H9 (cell line): ENCODE measurements at regions not wholly inside any gene's neighbourhood (a gene's known extent, or its start where the extent isn't known, plus 50 kb on each side); places are given as distances from the start of the nearest gene placed in this dataset.

Experiments
- DNase-seq: peaks from one replicate; pipeline ENCODE4 v3.0.0-alpha.2; 2017
- H2AFZ ChIP-seq: one replicate; pipeline ENCODE4 v1.6.1; 2013; ENCODE audit warnings: mild to moderate bottlenecking, low read length, control low read depth, moderate library complexity
- H2AK5ac ChIP-seq: 2 replicates; pipeline ENCODE4 v1.6.1; 2013; ENCODE audit warnings: low read length, control low read depth, mixed read lengths; ENCODE audit not compliant: insufficient read length
- H2BK120ac ChIP-seq: one replicate; pipeline ENCODE4 v1.6.1; 2013; ENCODE audit warnings: low read depth, mild to moderate bottlenecking, low read length, control low read depth, inconsistent platforms; ENCODE audit not compliant: poor library complexity, severe bottlenecking
- H2BK12ac ChIP-seq: 2 replicates; pipeline ENCODE4 v1.6.1; 2013; ENCODE audit warnings: low read length, control low read depth, mixed read lengths, low read depth; ENCODE audit not compliant: insufficient read length
- H2BK15ac ChIP-seq: 2 replicates; pipeline ENCODE4 v1.6.1; 2013; ENCODE audit warnings: low read depth, low read length, control low read depth
- H2BK20ac ChIP-seq: one replicate; pipeline ENCODE4 v1.6.1; 2013; ENCODE audit warnings: low read depth, mild to moderate bottlenecking, low read length, control low read depth, inconsistent platforms; ENCODE audit not compliant: poor library complexity, severe bottlenecking
- H2BK5ac ChIP-seq: 2 replicates; pipeline ENCODE4 v1.6.1; 2013; ENCODE audit warnings: low read length, control low read depth, mixed read lengths; ENCODE audit not compliant: insufficient read length
- H3K14ac ChIP-seq: 2 replicates; pipeline ENCODE4 v1.6.1; 2013; ENCODE audit warnings: low read length, control low read depth; ENCODE audit not compliant: insufficient read depth
- H3K18ac ChIP-seq: 2 replicates; pipeline ENCODE4 v1.6.1; 2013; ENCODE audit warnings: low read depth, mild to moderate bottlenecking, mixed read lengths, low read length, control low read depth; ENCODE audit not compliant: insufficient read length
- H3K23ac ChIP-seq: 2 replicates; pipeline ENCODE4 v1.6.1; 2013; ENCODE audit warnings: low read length, control low read depth, mixed read lengths, low read depth; ENCODE audit not compliant: insufficient read length
- H3K23me2 ChIP-seq: 2 replicates; pipeline ENCODE4 v1.6.1; 2013; ENCODE audit warnings: low read depth, mild to moderate bottlenecking, mixed read lengths, low read length, control low read depth; ENCODE audit not compliant: insufficient read length, poor library complexity, severe bottlenecking
- H3K27ac ChIP-seq: 2 replicates; pipeline ENCODE4 v1.5.1; 2013; ENCODE audit warnings: low read length, control low read depth, mixed read lengths, low read depth; ENCODE audit not compliant: insufficient read length
- H3K27me3 ChIP-seq: 2 replicates; pipeline ENCODE4 v1.6.1; 2013; ENCODE audit warnings: low read length, control low read depth, inconsistent platforms; ENCODE audit not compliant: insufficient read depth
- H3K4ac ChIP-seq: 2 replicates; pipeline ENCODE4 v1.6.1; 2013; ENCODE audit warnings: low read depth, mild to moderate bottlenecking, control low read depth, inconsistent platforms, low read length, moderate library complexity
- H3K4me1 ChIP-seq: 2 replicates; pipeline ENCODE4 v1.6.1; 2013; ENCODE audit warnings: low read length, control low read depth, inconsistent platforms; ENCODE audit not compliant: insufficient read depth
- H3K4me2 ChIP-seq: 2 replicates; pipeline ENCODE4 v1.6.1; 2013; ENCODE audit warnings: low read length, control low read depth, mixed read lengths; ENCODE audit not compliant: insufficient read length, insufficient read depth
- H3K56ac ChIP-seq: 2 replicates; pipeline ENCODE4 v1.6.1; 2013; ENCODE audit warnings: low read depth, mild to moderate bottlenecking, mixed read lengths, low read length, control low read depth; ENCODE audit not compliant: insufficient read length
- H3K79me1 ChIP-seq: 2 replicates; pipeline ENCODE4 v1.6.1; 2013; ENCODE audit warnings: low read depth, mild to moderate bottlenecking, moderate library complexity, low read length, control low read depth, inconsistent platforms; ENCODE audit not compliant: insufficient read depth, poor library complexity, severe bottlenecking
- H3K79me2 ChIP-seq: 2 replicates; pipeline ENCODE4 v1.6.1; 2013; ENCODE audit warnings: low read length, control low read depth, inconsistent platforms; ENCODE audit not compliant: insufficient read depth
- H3K9ac ChIP-seq: 2 replicates; pipeline ENCODE4 v1.6.1; 2013; ENCODE audit warnings: low read length, control low read depth, mixed read lengths; ENCODE audit not compliant: insufficient read length; ENCODE audit errors: extremely low read depth
- H3K9me3 ChIP-seq: one replicate; pipeline ENCODE4 v1.6.1; 2013; ENCODE audit warnings: low read depth, low read length, inconsistent platforms; ENCODE audit not compliant: control insufficient read depth
- H3T11ph ChIP-seq: one replicate; pipeline ENCODE4 v1.6.1; 2013; ENCODE audit warnings: mild to moderate bottlenecking, low read length, control low read depth, inconsistent platforms
- H4K20me1 ChIP-seq: one replicate; pipeline ENCODE4 v1.6.1; 2013; ENCODE audit not compliant: control insufficient read depth, insufficient read length, insufficient read depth
- H4K5ac ChIP-seq: 2 replicates; pipeline ENCODE4 v1.6.1; 2013; ENCODE audit warnings: low read depth, mild to moderate bottlenecking, mixed read lengths, low read length, control low read depth; ENCODE audit not compliant: insufficient read length
- H4K8ac ChIP-seq: replicated peaks from 2 replicates; pipeline ENCODE4 v1.6.1; 2013; ENCODE audit warnings: low read length, control low read depth, mixed read lengths, low read depth; ENCODE audit not compliant: insufficient read length
- H4K91ac ChIP-seq: 2 replicates; pipeline ENCODE4 v1.6.1; 2013; ENCODE audit warnings: low read depth, mild to moderate bottlenecking, moderate library complexity, mixed read lengths, low read length, control low read depth; ENCODE audit not compliant: insufficient read length
- H3K27ac Mint-ChIP-seq, 3 experiments: 2 replicates in 2 of 3; 3 replicates in 1 of 3; pipeline ENCODE4 v1.8.0; 2020 to 2021; ENCODE audit warnings: mixed read lengths in 3 of 3, mild to moderate bottlenecking in 1 of 3, moderate library complexity in 1 of 3
- H3K27me3 Mint-ChIP-seq: 2 replicates; pipeline ENCODE4 v1.8.0; 2021; ENCODE audit warnings: low read depth, mild to moderate bottlenecking, moderate library complexity, mixed read lengths
- H3K36me3 Mint-ChIP-seq, 3 experiments: 2 replicates in 2 of 3; 3 replicates in 1 of 3; pipeline ENCODE4 v1.8.0; 2020 to 2021; ENCODE audit warnings: low read depth in 3 of 3, mixed read lengths in 3 of 3; ENCODE audit not compliant: insufficient read depth in 1 of 3
- H3K4me1 Mint-ChIP-seq, 2 experiments: 2 replicates each; pipeline ENCODE4 v1.8.0; 2020; ENCODE audit warnings: mixed read lengths in 2 of 2
- H3K4me3 Mint-ChIP-seq, 2 experiments: 2 replicates in 1 of 2; 3 replicates in 1 of 2; pipeline ENCODE4 v1.8.0; 2020 to 2021; ENCODE audit warnings: mild to moderate bottlenecking in 2 of 2, mixed read lengths in 2 of 2, moderate library complexity in 1 of 2
- H3K9me3 Mint-ChIP-seq, 2 experiments: 2 replicates in 1 of 2; 3 replicates in 1 of 2; pipeline ENCODE4 v1.8.0; 2020; ENCODE audit warnings: mild to moderate bottlenecking in 2 of 2, mixed read lengths in 2 of 2, moderate library complexity in 1 of 2
- TF ChIP-seq, protein P1 (sequence below): fragments of 200-600 bp; sonication (generic); conservative IDR thresholded peaks from 3 replicates; pipeline ENCODE4 v1.8.0; 2021; ENCODE audit warnings: antibody characterized with exemption, mild to moderate bottlenecking

DNA sequence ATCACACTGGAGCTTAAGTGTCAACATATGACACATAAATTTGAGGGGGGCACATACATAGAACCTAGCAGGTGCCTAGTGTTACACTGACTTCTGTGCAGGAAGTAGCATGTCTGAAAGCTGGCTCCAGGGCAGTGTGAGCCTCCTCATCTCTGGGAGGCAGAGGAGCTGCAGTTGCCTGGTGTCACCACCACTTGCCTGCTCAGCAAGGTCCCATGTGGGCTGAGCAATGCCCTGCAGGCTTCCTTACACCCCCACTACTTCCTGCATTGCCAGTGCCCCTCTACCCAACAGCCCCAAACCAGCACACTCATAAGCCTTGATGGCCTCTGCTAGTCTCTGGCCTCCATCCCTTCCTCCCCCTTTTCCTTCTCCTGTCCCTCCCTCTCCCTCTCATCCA lies 165.8 kb downstream of the BUD13 start:
- H3K27me3 ChIP-seq, result no peaks in the 10 kb centered on the region
- H3K18ac ChIP-seq, result no peak overlapping the region
- no peak overlapping the region for H3K14ac ChIP-seq
- H4K5ac ChIP-seq, result no peak overlapping the region
- no peak overlapping the region for H2AK5ac ChIP-seq
- H3K9me3 Mint-ChIP-seq, result no peaks in the 10 kb centered on the region; a peak in 2 of 5 replicates
- no peak overlapping the region for H3K27ac ChIP-seq
- no peaks in the 10 kb centered on the region for H4K20me1 ChIP-seq
- H3K56ac ChIP-seq, result no peak overlapping the region
- H2BK12ac ChIP-seq, result no peak overlapping the region
- H3K79me2 ChIP-seq, result no peaks in the 10 kb centered on the region
- H4K91ac ChIP-seq, result no peak overlapping the region
- H3K27ac Mint-ChIP-seq, result no peak overlapping the region
- H3K23me2 ChIP-seq, result no peaks in the 10 kb centered on the region
- no peak overlapping the region for H4K8ac ChIP-seq
- TF ChIP-seq, protein P1, sequence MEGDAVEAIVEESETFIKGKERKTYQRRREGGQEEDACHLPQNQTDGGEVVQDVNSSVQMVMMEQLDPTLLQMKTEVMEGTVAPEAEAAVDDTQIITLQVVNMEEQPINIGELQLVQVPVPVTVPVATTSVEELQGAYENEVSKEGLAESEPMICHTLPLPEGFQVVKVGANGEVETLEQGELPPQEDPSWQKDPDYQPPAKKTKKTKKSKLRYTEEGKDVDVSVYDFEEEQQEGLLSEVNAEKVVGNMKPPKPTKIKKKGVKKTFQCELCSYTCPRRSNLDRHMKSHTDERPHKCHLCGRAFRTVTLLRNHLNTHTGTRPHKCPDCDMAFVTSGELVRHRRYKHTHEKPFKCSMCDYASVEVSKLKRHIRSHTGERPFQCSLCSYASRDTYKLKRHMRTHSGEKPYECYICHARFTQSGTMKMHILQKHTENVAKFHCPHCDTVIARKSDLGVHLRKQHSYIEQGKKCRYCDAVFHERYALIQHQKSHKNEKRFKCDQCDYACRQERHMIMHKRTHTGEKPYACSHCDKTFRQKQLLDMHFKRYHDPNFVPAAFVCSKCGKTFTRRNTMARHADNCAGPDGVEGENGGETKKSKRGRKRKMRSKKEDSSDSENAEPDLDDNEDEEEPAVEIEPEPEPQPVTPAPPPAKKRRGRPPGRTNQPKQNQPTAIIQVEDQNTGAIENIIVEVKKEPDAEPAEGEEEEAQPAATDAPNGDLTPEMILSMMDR, result no peak
- no peak overlapping the region for H3K23ac ChIP-seq
- no peaks in the 10 kb centered on the region for H3K9me3 ChIP-seq
- no peak overlapping the region for H2AFZ ChIP-seq
- peaks cover 4 to 7% of the 10 kb centered on the region in 2 experiments for H3K4me1 Mint-ChIP-seq
- H2BK5ac ChIP-seq, result no peak overlapping the region
- H2BK15ac ChIP-seq, result no peak overlapping the region
- no peak overlapping the region for H3T11ph ChIP-seq
- H3K4me1 ChIP-seq, result no peaks in the 10 kb centered on the region
- peaks cover 46% of the 10 kb centered on the region for H3K27me3 Mint-ChIP-seq
- no peaks in the 10 kb centered on the region for H3K79me1 ChIP-seq
- H3K4me3 Mint-ChIP-seq, result no peak overlapping the region
- no peak overlapping the region for H2BK20ac ChIP-seq
- no peak overlapping the region for H3K4me2 ChIP-seq
- H3K4ac ChIP-seq, result no peak overlapping the region
- H3K36me3 Mint-ChIP-seq, result no peaks in the 10 kb centered on the region
- no peak overlapping the region for H3K9ac ChIP-seq
- no peak overlapping the region for H2BK120ac ChIP-seq
- no peak for DNase-seq
